Right lobe of liver (tissue), 6 donors: ENCODE measurements at regions not wholly inside any gene's neighbourhood (a gene's known extent, or its start where the extent isn't known, plus 50 kb on each side); places are given as distances from the start of the nearest gene placed in this dataset.

Source experiments
- ATAC-seq, 4 donors: fragments of 200-7000 bp; cut with Tn5 transposase; one replicate each; pipeline ENCODE4 v1.9.1; 2020; ENCODE audit warnings: mild to moderate bottlenecking in 4 of 4, moderate library complexity in 4 of 4
- DNase-seq, 3 donors: peaks; one replicate each; pipeline ENCODE4 v3.0.0-alpha.2; 2020
- H3K27ac ChIP-seq, 3 donors: fragments of 200-600 bp; one replicate each; pipeline ENCODE4 v1.8.0; 2022
- H3K27me3 ChIP-seq, 2 donors: fragments of 200-600 bp; one replicate each; pipeline ENCODE4 v1.8.0; 2022
- H3K36me3 ChIP-seq, 4 donors: fragments of 200-600 bp; sonication (generic) in 1 of 4; one replicate each; pipeline versions ENCODE4 v1.5.1 to v1.8.0; 2017 to 2022; ENCODE audit warnings: control low read depth in 1 of 4
- H3K4me1 ChIP-seq, 4 donors: fragments of 200-600 bp; sonication (generic) in 1 of 4; one replicate each; pipeline versions ENCODE4 v1.5.1 to v1.8.0; 2017 to 2022; ENCODE audit warnings: control low read depth in 1 of 4
- H3K4me3 ChIP-seq, 3 donors: fragments of 200-600 bp; one replicate each; pipeline ENCODE4 v1.8.0; 2022
- H3K9me3 ChIP-seq, 4 donors: fragments of 200-600 bp; sonication (generic) in 1 of 4; one replicate each; pipeline versions ENCODE4 v1.5.1 to v1.8.0; 2017 to 2022; ENCODE audit warnings: control low read depth in 1 of 4
- CTCF ChIP-seq, 4 donors: fragments of 200-600 bp in 3 of 4; fragments of 450-650 bp in 1 of 4; IDR thresholded peaks; one replicate each; pipeline versions ENCODE4 v1.5.1 to v1.8.0; 2016 to 2022; ENCODE audit warnings: antibody characterized with exemption in 4 of 4, mild to moderate bottlenecking in 2 of 4
- POLR2A ChIP-seq: fragments of 450-650 bp; IDR thresholded peaks from one replicate; pipeline ENCODE4 v1.6.1; 2017; ENCODE audit warnings: antibody characterized with exemption, mild to moderate bottlenecking
- WGBS: methylation state at CpG from one replicate; pipeline ENCODE4 v1.1.6; 2018; ENCODE audit warnings: low coverage, low lambda C conversion rate; ENCODE audit not compliant: insufficient coverage; ENCODE audit errors: missing lambda C conversion rate; 5-methylcytosine and 5-hydroxymethylcytosine counted together
- intact Hi-C, 2 donors: fragments of 100-400 bp; cut with DNase I; formaldehyde crosslinking; loops; one replicate each; pipeline versions ENCODE4 v1.11.2 to v1.14.1; 2022
- donor health status: DM: no; HTN: yes; CAD: no.
- donor health status: DM: no; HTN: no; CAD: no.
- donor health status: DM: no; HTN: no; CAD: no.
- donor health status: DM: no; HTN: yes; CAD: no.
- donor health status: DM: no; HTN: yes; CAD: no.

- no peaks in the 10 kb centered on the region for H3K9me3 ChIP-seq
- no peak overlapping the region for H3K4me3 ChIP-seq
- TF ChIP-seq POLR2A, result no peak
- no peak for TF ChIP-seq CTCF (IDR thresholded peaks at IDR 0.05)
- ATAC-seq (no peak), DNase-seq (no peak)
- no peaks in the 10 kb centered on the region for H3K36me3 ChIP-seq
- WGBS, result 71% methylated on average over 1 of the region's 1 CpG
- peaks cover 0 to 9% (median 0%) of the 10 kb centered on the region in 4 donors for H3K4me1 ChIP-seq
- no peak overlapping the region for H3K27ac ChIP-seq
- H3K27me3 ChIP-seq, result no peaks in the 10 kb centered on the region
- intact Hi-C loops, result no loop called here
Observed at GRCh38 chr3:111324645-111325044, 217.4 kb upstream of the CD96 start.

GRCh38 chr3:111325160-111325718 lies 216.8 kb upstream of the CD96 start:
- no peaks in the 10 kb centered on the region for H3K9me3 ChIP-seq
- ATAC-seq (no peak), DNase-seq (no peak)
- H3K36me3 ChIP-seq, result no peaks in the 10 kb centered on the region
- no peaks in the 10 kb centered on the region for H3K27me3 ChIP-seq
- H3K4me1 ChIP-seq, result peaks cover 0 to 9% (median 0%) of the 10 kb centered on the region in 4 donors
- no peak overlapping the region for H3K27ac ChIP-seq
- 85% methylated on average over 4 of the region's 4 CpGs for WGBS
- no peak for TF ChIP-seq CTCF (IDR thresholded peaks at IDR 0.05)
- no peak for TF ChIP-seq POLR2A
- intact Hi-C loops, result no loop called here
- H3K4me3 ChIP-seq, result no peak overlapping the region

- H3K27me3 ChIP-seq, result no peaks in the 10 kb centered on the region
- peaks cover 0 to 9% (median 0%) of the 10 kb centered on the region in 4 donors for H3K4me1 ChIP-seq
- H3K4me3 ChIP-seq, result no peak overlapping the region
- no peaks in the 10 kb centered on the region for H3K9me3 ChIP-seq
- ATAC-seq, result no peak
- no peak for TF ChIP-seq CTCF (IDR thresholded peaks at IDR 0.05)
- no peak for TF ChIP-seq POLR2A
- DNase-seq, result no peak
- WGBS, result 80% methylated on average over 4 of the region's 4 CpGs
- H3K27ac ChIP-seq, result no peak overlapping the region
- H3K36me3 ChIP-seq, result no peaks in the 10 kb centered on the region
- intact Hi-C loops, result no loop called here
Observed at GRCh38 chr3:111326144-111326995, 215.6 kb upstream of the CD96 start.

GRCh38 chr3:111331306-111331705 lies 210.7 kb upstream of the CD96 start:
- Histone ChIP-seq H3K9me3 (no peaks in the 10 kb centered on the region), H3K27me3 (no peaks in the 10 kb centered on the region), H3K27ac (no peak overlapping the region), H3K36me3 (no peaks in the 10 kb centered on the region), H3K4me3 (no peak overlapping the region), H3K4me1 (no peaks in the 10 kb centered on the region)
- TF ChIP-seq POLR2A (no peak), CTCF (IDR thresholded peaks at IDR 0.05) (no peak)
- DNase-seq (no peak), ATAC-seq (no peak)
- intact Hi-C loops, result no loop called here
- WGBS, result 67% methylated on average over 1 of the region's 1 CpG
